ENCODE measurements at regions not wholly inside any gene's neighbourhood (a gene's known extent, or its start where the extent isn't known, plus 50 kb on each side); places are given as distances from the start of the nearest gene placed in this dataset.
A peak's percentile ranks its signal among the peaks of the same experiment; 100 is the strongest.
"Not testable (repeated sequence)": the region's sequence is repeated elsewhere in the genome, so short reads cannot be mapped to it uniquely, and the experiment has no call there.

DNA sequence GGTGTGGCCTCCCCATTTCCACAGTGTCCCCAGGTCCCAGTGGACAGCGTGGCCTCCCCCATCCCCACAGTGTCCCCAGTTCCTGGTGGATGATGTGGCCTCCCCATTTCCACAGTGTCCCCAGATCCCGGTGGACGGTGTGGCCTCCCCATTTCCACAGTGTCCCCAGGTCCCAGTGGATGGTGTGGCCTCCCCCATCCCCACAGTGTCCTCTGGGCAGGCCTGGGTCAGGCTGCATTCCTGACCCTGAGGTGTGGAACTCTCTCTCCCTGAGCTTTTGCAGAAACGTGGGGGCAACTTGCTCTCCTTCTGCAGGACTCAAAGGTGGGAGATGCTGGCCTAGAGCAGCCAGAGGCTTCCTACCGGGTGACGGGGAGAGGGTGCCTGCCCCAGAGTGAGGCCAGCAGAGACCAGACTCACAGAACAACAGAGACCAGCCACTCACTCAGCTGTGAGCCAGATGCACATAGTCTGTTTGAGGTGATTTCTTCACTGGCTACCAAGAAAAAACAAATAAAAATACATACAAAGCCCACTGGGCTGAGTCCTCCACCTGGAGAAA, 85.8 kb upstream of the FGF3 start:
- DNase-seq = no peak

DNA sequence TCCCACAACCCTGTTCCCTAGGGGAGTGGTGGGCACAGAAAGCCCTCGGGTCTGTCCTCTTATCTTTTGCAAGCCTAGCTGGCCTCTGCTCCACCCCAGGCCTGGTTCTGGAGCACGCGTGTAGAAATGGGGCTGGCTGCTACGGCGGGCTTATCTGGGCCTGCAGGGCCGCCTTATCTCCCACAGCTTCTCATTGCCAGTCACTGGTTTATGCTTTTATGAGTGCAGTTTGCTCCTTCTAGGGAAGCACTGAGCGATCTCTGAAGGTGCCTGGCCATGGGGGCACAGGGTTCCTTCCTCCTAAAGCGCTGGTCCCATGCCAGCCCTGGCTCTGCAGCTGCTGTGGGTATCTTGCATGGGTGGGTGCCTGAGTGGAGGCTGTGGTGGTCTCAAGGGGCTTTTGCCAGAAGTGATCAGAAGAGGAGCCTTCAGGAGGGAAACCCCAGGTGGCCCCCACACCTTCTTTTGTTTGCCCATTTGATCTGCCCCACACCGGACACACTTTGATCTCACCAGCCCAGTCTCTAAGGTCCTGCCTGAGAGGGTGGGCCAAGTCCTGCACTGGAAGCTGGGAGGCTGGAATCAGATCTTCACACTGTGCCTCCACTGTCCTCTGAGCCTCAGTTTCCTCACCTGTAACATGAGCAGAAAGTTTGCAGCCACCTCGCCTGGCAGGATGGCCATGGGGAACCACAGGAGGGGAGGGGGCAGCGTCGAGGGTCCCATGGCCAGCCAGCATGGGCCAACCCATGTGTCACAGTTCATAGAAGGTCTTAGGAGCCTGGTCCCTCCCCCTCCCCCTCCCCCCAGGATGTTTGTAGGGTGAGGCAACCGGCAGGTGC, 86.6 kb upstream of the FGF3 start:
- DNase-seq = no peak

DNA sequence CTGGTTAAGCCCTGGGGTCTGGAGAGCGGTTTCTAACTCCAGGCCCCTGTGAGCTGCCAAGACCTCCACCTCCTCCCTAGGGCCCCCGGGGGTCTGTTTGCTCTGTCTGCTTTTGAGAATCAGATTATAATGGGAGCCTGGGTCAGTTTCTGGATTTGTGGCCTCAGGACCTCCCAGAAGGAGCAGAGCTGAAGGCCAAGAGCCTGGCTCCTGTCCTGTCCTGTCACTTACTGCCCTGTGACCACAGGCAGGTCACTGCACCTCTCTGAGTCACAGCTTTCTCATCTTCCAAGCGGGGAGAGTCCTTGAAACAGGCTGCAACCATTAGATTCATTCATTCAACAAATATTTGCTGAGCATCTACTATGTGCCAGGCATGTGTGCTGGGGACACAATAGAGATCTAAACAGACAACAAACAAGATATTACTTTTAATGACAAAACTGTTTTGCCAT, 87.3 kb upstream of the FGF3 start:
- DNase-seq = no peak

GRCh38 chr11:69907611-69908010, 88.4 kb upstream of the FGF3 start:
- DNase-seq = no peak

DNA sequence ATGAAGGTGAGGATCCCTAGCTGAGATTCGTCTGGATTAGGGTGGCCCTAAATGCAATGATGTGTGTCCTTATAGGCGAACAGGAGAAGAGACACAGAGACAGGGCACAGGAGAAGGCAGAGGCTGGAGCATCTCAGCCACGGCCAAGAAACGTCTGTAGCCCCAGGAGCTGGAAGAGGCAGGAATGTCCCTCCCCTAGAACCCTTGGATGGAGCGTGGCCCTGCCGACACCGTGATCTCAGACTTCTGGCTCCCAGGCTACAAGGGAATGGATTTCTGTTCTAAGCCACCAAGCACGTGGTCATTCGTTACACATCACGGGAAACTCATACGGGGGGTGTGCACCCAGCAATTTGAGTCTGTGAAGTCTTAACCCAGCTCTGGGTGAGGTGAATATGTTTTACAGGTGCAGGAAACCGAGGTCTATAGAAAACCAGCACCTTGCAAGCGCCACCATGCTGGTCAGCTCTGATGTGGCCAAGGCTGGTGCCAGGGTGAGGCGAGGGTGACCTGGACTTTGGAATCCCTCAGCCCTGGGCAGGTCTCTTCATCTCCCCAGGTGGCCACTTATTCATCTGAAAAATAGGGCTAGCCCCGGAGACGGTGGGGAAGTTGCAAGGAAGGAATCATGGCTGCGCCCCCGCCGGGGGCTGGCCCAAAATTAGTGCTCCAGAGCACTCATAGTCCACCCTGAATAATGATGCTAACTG, 89.5 kb upstream of the FGF3 start:
- no peak for DNase-seq

- DNase-seq = peak; percentile 71
These were observed 90.6 kb upstream of the FGF3 start for GRCh38 chr11:69909561-69910518.

GRCh38 chr11:69910519-69911309, 91.5 kb upstream of the FGF3 start:
- no peak for DNase-seq

DNA sequence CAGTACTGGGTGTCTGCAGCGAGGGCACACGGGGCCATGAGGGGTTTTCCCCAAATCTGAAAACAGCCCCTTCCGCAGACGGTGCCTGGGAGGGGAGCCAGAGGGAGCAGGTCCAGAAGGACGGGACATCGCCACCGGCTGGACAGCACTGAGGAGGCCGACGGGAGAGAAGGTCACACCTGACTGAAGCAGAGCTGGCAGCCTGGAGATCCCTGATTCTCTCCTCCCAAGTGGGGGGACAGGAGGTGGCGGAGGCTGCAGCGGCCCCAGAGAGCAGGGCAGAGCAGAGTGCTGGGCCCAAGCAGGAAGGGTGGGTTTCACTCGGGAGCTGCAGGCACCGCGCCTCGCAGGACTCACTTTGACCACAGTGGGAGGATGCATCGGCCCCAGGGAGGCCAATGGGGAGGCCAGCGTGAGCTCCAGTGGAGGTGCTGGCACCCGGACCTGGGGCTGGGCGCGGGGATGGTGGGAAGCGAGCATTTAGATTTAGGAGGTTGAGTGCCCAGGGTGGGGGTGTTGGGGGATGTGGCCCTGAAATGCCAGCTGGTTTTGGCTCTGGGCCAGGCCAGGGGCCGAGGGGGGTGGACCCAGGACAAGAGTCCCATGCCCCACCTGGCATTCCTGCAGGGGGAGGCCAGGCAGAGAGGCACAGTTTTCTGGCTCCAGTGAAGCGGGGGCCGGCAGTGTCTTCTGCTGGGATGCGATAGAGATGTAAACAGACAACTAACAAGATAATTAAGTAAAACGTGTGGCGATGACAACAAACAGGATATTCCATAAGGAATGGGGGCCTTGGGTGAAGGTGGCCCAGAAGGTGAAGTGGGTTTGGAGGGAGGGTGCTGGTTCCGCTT, 92.3 kb upstream of the FGF3 start:
- DNase-seq = no peak

- DNase-seq = no peak
These were observed 93.1 kb upstream of the FGF3 start for GRCh38 chr11:69912161-69912910.

- DNase-seq = no peak
These were observed 93.8 kb upstream of the FGF3 start for GRCh38 chr11:69912911-69913451.

DNA sequence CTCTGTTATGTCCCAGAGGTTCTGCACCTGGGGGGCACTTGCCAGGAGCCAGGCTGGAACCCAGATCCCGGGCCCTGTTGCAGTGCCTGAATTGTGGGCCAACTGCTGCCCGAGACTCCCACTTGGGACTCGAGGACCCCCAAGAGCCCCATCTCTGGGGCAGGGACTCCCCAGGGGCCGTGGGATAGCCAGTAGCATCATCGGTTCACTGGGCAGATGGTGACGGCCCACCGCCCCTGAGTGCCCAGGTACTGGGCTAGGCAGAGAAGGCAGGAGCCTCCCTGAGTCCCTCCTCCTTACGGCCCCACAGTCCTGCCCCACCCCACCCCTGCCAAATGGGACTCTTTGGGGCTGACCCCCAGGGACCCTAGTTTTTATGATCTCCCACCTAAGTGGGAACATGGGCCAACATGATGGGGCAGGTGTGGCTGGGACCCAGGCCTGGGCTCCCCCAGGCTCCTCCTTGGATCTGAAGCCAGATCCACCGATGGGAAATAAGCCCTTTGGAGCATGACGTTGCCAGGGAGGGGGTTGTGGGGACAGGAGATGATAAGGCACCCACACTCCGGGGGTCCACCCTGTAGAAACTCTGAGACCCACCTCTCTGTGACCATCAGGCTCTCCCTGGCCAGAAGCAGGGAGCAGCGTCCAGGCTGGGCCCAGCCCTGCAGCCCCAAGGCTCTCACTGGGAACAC, 94.5 kb upstream of the FGF3 start:
- no peak for DNase-seq

DNA sequence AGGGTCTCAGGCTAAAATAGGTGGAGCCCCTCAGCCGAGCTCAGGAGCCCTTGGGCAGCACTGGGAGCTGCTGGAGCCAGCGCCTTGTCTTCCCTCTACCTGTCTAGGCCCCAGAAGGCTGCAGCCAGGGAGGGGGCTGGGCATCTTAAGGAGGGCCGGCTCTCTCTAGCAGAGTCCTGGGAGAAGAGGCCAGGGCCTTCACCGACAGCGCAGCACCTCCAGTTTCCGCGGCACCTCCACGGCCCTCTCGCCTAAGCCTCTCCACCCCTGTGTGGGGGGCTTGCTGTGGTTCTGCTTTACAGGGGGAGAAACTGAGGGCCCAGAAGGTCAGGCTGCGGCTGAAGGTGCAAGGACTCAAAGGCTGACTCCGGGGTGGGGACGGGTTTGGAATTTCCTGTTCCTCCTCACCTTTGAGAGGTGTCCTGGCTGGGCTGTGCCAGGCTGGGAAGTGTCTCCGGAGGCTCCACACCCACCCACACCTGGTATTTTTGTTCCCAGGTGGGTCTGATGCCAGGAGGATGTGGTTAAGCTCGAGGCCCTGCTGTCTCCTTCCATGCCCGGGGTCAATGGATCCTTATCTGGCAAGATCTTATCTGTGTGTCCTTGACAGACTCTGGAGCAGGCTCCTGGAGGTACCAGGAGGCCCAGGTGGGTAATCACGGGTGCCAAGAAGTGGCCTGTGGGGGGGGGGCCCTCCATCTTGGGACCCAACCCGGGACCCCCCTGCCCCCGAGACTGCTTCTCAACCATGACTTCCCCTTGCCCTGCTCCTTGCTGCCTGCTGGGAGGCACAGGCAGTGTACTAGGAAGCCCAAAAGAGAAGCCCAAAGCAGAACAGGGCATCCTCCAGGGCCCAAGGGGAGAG, 95.3 kb upstream of the FGF3 start:
- no peak for DNase-seq

DNA sequence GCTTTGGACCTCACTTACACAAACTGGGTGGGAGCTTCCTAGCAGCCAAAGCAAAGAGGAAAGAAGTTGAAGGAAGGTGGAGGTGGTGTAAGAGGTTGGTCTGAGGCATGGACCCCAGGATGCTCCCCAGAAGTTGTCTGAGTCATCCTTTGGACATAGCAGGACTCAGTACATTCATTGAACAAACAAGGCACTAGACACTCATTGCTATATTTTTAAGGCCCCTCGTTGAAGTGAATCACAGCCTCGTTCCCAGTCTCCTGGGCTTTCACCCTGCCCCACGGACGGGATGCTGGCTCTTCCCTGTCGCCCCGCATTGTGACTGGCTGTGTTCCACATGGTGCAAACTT, 95.9 kb upstream of the FGF3 start:
- DNase-seq = no peak

GRCh38 chr11:69915501-69916250, 96.5 kb upstream of the FGF3 start:
- DNase-seq = peak; percentile 87

DNA sequence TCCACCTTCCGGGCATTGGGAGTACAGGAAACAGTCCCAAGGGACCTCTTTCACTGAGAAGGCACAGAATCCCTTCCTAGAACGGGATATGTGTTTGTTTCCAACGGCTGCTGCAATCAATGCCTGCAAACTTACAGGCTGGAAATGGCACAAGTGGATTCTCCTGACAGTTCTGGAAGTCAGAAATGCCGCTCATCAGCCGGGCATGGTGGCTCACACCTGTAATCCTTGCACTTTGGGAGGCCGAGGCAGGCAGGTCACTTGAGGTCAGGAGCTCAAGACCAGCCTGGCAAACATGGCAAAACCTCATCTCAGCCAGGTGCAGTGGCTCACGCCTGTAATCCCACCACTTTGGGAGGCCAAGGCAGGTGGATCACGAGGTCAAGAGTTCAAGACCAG, 97.0 kb upstream of the FGF3 start:
- DNase-seq = not testable (repeated sequence)

DNA sequence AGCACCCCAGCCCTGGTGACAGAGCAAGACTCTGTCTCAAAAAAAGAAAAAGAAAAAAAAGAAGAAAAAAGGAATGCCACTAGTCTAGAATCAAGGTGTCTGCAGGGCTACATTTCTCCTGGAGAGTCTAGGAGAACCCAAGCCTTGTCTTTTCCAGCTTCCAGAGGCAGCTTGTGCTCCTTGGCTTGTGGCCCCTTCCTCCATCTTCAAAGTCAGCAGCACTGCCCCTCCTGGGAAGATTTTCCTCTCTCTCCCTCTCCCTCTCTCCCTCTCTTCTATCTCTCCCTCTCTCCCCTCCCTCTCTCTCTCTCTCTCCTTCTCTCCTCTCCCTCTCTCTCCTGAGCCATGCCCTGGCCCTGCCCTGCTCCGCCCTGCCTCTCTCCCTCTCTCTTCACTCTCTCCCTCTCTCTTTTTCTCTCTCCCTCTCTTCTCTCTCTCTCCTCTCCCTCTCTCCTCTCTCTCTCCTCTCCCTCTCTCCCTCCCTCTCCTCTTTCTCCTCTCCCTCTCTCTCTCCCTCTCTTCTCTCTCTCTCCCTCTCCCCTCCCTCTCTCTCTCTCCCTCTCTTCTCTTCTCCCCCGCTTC, 97.7 kb upstream of the FGF3 start:
- DNase-seq = no peak

Data from muscle of arm (tissue), 1 donor.